HG03521 (cell line): ENCODE measurements at regions not wholly inside any gene's neighbourhood (a gene's known extent, or its start where the extent isn't known, plus 50 kb on each side); places are given as distances from the start of the nearest gene placed in this dataset.
"Not testable (repeated sequence)": the region's sequence is repeated elsewhere in the genome, so short reads cannot be mapped to it uniquely, and the experiment has no call there.

Source experiments
- ATAC-seq: cut with Tn5 transposase; IDR thresholded peaks from one replicate; pipeline ENCODE4 v1.9.1; 2021; ENCODE audit warnings: mild to moderate bottlenecking, moderate library complexity; ENCODE audit not compliant: unreplicated experiment

- no peak for ATAC-seq
Observed at GRCh38 chr14:31911160-31911559, 165.9 kb upstream of the ARHGAP5 start.

- no peak for ATAC-seq
Observed at GRCh38 chr14:31913370-31913769, 163.7 kb upstream of the ARHGAP5 start.

GRCh38 chr14:31918289-31918688 is 158.8 kb upstream of the ARHGAP5 start:
- ATAC-seq: not testable (repeated sequence)

- ATAC-seq: no peak
Observed at GRCh38 chr14:31920001-31920400, 157.1 kb upstream of the ARHGAP5 start.

GRCh38 chr14:31920989-31921650 is 156.0 kb upstream of the ARHGAP5 start:
- ATAC-seq: no peak

GRCh38 chr14:31921721-31922120 is 155.4 kb upstream of the ARHGAP5 start:
- no peak for ATAC-seq

- no peak for ATAC-seq
Observed at GRCh38 chr14:31926123-31926522, 151.0 kb upstream of the ARHGAP5 start.

GRCh38 chr14:31926652-31927347 is 150.3 kb upstream of the ARHGAP5 start:
- ATAC-seq: no peak

GRCh38 chr14:31927348-31927832 is 149.7 kb upstream of the ARHGAP5 start:
- ATAC-seq: no peak

- ATAC-seq: no peak
Observed at GRCh38 chr14:31930070-31930469, 147.0 kb upstream of the ARHGAP5 start.

- no peak for ATAC-seq
Observed at GRCh38 chr14:31930493-31931240, 146.4 kb upstream of the ARHGAP5 start.

- no peak for ATAC-seq
Observed at GRCh38 chr14:31932675-31933074, 144.4 kb upstream of the ARHGAP5 start.

GRCh38 chr14:31933716-31934115 is 143.4 kb upstream of the ARHGAP5 start:
- no peak for ATAC-seq

- ATAC-seq: no peak
Observed at GRCh38 chr14:31934767-31935266, 142.3 kb upstream of the ARHGAP5 start.

GRCh38 chr14:31935391-31935790 is 141.7 kb upstream of the ARHGAP5 start:
- ATAC-seq: no peak

- ATAC-seq: no peak
Observed at GRCh38 chr14:31936115-31936514, 141.0 kb upstream of the ARHGAP5 start.

- ATAC-seq: peak; percentile 96
Observed at GRCh38 chr14:31937730-31938346, 139.3 kb upstream of the ARHGAP5 start.

GRCh38 chr14:31939934-31940333 is 137.2 kb upstream of the ARHGAP5 start:
- ATAC-seq: no peak

- no peak for ATAC-seq
Observed at GRCh38 chr14:31941487-31941886, 135.6 kb upstream of the ARHGAP5 start.

- no peak for ATAC-seq
Observed at GRCh38 chr14:31942166-31942841, 134.8 kb upstream of the ARHGAP5 start.
